Osteocyte (in vitro differentiated cells): ENCODE measurements at regions not wholly inside any gene's neighbourhood (a gene's known extent, or its start where the extent isn't known, plus 50 kb on each side); places are given as distances from the start of the nearest gene placed in this dataset.

ENCODE experiments used
- DNase-seq: peaks from one replicate; pipeline ENCODE4 v3.0.0; 2021; ENCODE audit warnings: mixed read lengths; ENCODE audit not compliant: unreplicated experiment; ENCODE audit errors: extremely low spot score
- H3K27ac Mint-ChIP-seq: one replicate; pipeline ENCODE4 v1.8.0; 2021; ENCODE audit warnings: mild to moderate bottlenecking, mixed read lengths; ENCODE audit not compliant: unreplicated experiment
- H3K27me3 Mint-ChIP-seq: one replicate; pipeline ENCODE4 v1.8.0; 2021; ENCODE audit warnings: mixed read lengths; ENCODE audit not compliant: unreplicated experiment
- H3K36me3 Mint-ChIP-seq: one replicate; pipeline ENCODE4 v1.8.0; 2021; ENCODE audit warnings: mixed read lengths; ENCODE audit not compliant: unreplicated experiment
- H3K4me1 Mint-ChIP-seq: one replicate; pipeline ENCODE4 v1.8.0; 2021; ENCODE audit warnings: mixed read lengths; ENCODE audit not compliant: unreplicated experiment
- H3K4me3 Mint-ChIP-seq: one replicate; pipeline ENCODE4 v1.8.0; 2021; ENCODE audit warnings: mild to moderate bottlenecking, moderate library complexity, mixed read lengths; ENCODE audit not compliant: unreplicated experiment
- H3K9me3 Mint-ChIP-seq: one replicate; pipeline ENCODE4 v1.8.0; 2021; ENCODE audit warnings: mixed read lengths; ENCODE audit not compliant: unreplicated experiment
- CTCF ChIP-seq: fragments of 200-600 bp; sonication (generic); IDR thresholded peaks from 2 replicates; pipeline ENCODE4 v1.5.0; 2021; ENCODE audit warnings: antibody characterized with exemption, mild to moderate bottlenecking, moderate library complexity

- TF ChIP-seq CTCF, result no peak
- peaks cover 7% of the 10 kb centered on the region for H3K4me1 Mint-ChIP-seq
- H3K36me3 Mint-ChIP-seq, result no peaks in the 10 kb centered on the region
- no peaks in the 10 kb centered on the region for H3K9me3 Mint-ChIP-seq
- no peak overlapping the region for H3K27ac Mint-ChIP-seq
- no peak overlapping the region for H3K4me3 Mint-ChIP-seq
- H3K27me3 Mint-ChIP-seq, result no peaks in the 10 kb centered on the region
- DNase-seq, result no peak
Measured at GRCh38 chr3:107106316-107106715, 270.9 kb upstream of the CCDC54 start.

GRCh38 chr3:107106907-107107306 is 270.3 kb upstream of the CCDC54 start:
- H3K27me3 Mint-ChIP-seq, result no peaks in the 10 kb centered on the region
- no peak for TF ChIP-seq CTCF
- no peak overlapping the region for H3K4me3 Mint-ChIP-seq
- peaks cover 7% of the 10 kb centered on the region for H3K4me1 Mint-ChIP-seq
- H3K36me3 Mint-ChIP-seq, result no peaks in the 10 kb centered on the region
- no peaks in the 10 kb centered on the region for H3K9me3 Mint-ChIP-seq
- no peak for DNase-seq
- H3K27ac Mint-ChIP-seq, result no peak overlapping the region

GRCh38 chr3:107110596-107111305 is 266.5 kb upstream of the CCDC54 start:
- Mint-ChIP-seq H3K4me1 (peaks cover 7% of the 10 kb centered on the region), H3K27ac (no peak overlapping the region), H3K36me3 (no peaks in the 10 kb centered on the region), H3K27me3 (no peaks in the 10 kb centered on the region), H3K4me3 (no peak overlapping the region), H3K9me3 (no peaks in the 10 kb centered on the region)
- no peak for TF ChIP-seq CTCF
- DNase-seq, result no peak

- H3K9me3 Mint-ChIP-seq, result no peaks in the 10 kb centered on the region
- no peak overlapping the region for H3K27ac Mint-ChIP-seq
- no peaks in the 10 kb centered on the region for H3K27me3 Mint-ChIP-seq
- no peak overlapping the region for H3K4me3 Mint-ChIP-seq
- H3K36me3 Mint-ChIP-seq, result no peaks in the 10 kb centered on the region
- no peak for DNase-seq
- H3K4me1 Mint-ChIP-seq, result no peaks in the 10 kb centered on the region
- TF ChIP-seq CTCF, result no peak
Measured at GRCh38 chr3:107111872-107112271, 265.4 kb upstream of the CCDC54 start.

GRCh38 chr3:107112356-107112755 is 264.9 kb upstream of the CCDC54 start:
- DNase-seq, result no peak
- Mint-ChIP-seq H3K27me3 (no peaks in the 10 kb centered on the region), H3K36me3 (no peaks in the 10 kb centered on the region), H3K4me3 (no peak overlapping the region), H3K4me1 (no peaks in the 10 kb centered on the region), H3K27ac (no peak overlapping the region), H3K9me3 (no peaks in the 10 kb centered on the region)
- no peak for TF ChIP-seq CTCF
